HepG2 (cell line): ENCODE measurements at regions not wholly inside any gene's neighbourhood (a gene's known extent, or its start where the extent isn't known, plus 50 kb on each side); places are given as distances from the start of the nearest gene placed in this dataset.

Experiments
- ATAC-seq: fragments of 200-7000 bp; cut with Tn5 transposase; 3 replicates; pipeline ENCODE4 v1.9.1; 2020; ENCODE audit warnings: mild to moderate bottlenecking, moderate library complexity
- BruUV-seq: library from RNA; stranded (reverse); fragments of 400-500 nt; replicated peaks from 2 replicates; lab custom pipeline; 2021; lab: Mats Ljungman, UMichigan
- CTCF ChIA-PET: fragments of 300-600 bp; formaldehyde crosslinking; extraction: SDS; loops from one replicate; lab custom pipeline; 2021; ENCODE audit warnings: low total read pairs, inconsistent platforms, low intra/inter-chr PET ratio; lab: Yijun Ruan, JAX
- POLR2A ChIA-PET: fragments of 350-600 bp; sonication (Branson Sonifier 250); formaldehyde crosslinking; loops from one replicate; lab custom pipeline; 2020; ENCODE audit warnings: antibody characterized with exemption, inconsistent platforms; lab: Yijun Ruan, JAX
- DNase-seq: peaks from one replicate; pipeline ENCODE4 v3.0.0-alpha.2; 2015; ENCODE audit warnings: low spot score
- FAIRE-seq: peaks from 3 replicates; lab custom pipeline; 2011; peaks lifted over from hg19 to GRCh38; lab: Jason Lieb, UNC
- H2AFZ ChIP-seq: one replicate; pipeline ENCODE4 v1.6.1; 2011; ENCODE audit warnings: low read length, inconsistent platforms
- H3K27ac ChIP-seq: fragments of 300-600 bp; 3 replicates; pipeline ENCODE4 v1.8.0; 2011; ENCODE audit warnings: mixed run types, mild to moderate bottlenecking, mixed read lengths, low read length, inconsistent platforms; ENCODE audit not compliant: insufficient read depth; ENCODE audit errors: extremely low read length
- H3K27me3 ChIP-seq, 2 experiments: fragments of 200-600 bp in 1 of 2; 2 replicates in 1 of 2; 3 replicates in 1 of 2; pipeline versions ENCODE4 v1.6.0 to v1.8.0; 2011; ENCODE audit warnings: low read length in 2 of 2, mild to moderate bottlenecking in 2 of 2, moderate library complexity in 2 of 2, inconsistent platforms in 1 of 2; ENCODE audit not compliant: insufficient read depth in 2 of 2, control insufficient read depth in 1 of 2
- H3K36me3 ChIP-seq, 2 experiments: fragments of 200-600 bp in 1 of 2; replicated peaks in 1 of 2; 2 replicates in 1 of 2; 3 replicates in 1 of 2; pipeline versions ENCODE4 v1.5.1 to v1.8.0; 2011; ENCODE audit warnings: low read length in 2 of 2, inconsistent platforms in 1 of 2; ENCODE audit not compliant: insufficient read depth in 2 of 2, control insufficient read depth in 1 of 2
- H3K4me1 ChIP-seq: 2 replicates; pipeline ENCODE4 v1.5.1; 2012; ENCODE audit warnings: low read length, inconsistent platforms; ENCODE audit not compliant: insufficient read depth
- H3K4me2 ChIP-seq: 2 replicates; pipeline ENCODE4 v1.6.0; 2011; ENCODE audit warnings: low read depth, low read length, inconsistent platforms
- H3K4me3 ChIP-seq, 3 experiments: fragments of 200-600 bp in 1 of 3; sonication (generic), shearing (Covaris generic) in 1 of 3; replicated peaks in 1 of 3; 2 replicates each; pipeline ENCODE4 v1.5.1; 2011 to 2016; ENCODE audit warnings: low read length in 3 of 3, inconsistent platforms in 2 of 3, low read depth in 2 of 3, mild to moderate bottlenecking in 2 of 3, control low read depth in 1 of 3, mixed read lengths in 1 of 3; ENCODE audit not compliant: insufficient read depth in 1 of 3
- H3K79me2 ChIP-seq: one replicate; pipeline ENCODE4 v1.6.1; 2011; ENCODE audit warnings: low read length, inconsistent platforms; ENCODE audit not compliant: insufficient read depth
- H3K9ac ChIP-seq: 2 replicates; pipeline ENCODE4 v1.6.0; 2011; ENCODE audit warnings: mild to moderate bottlenecking, low read depth, low read length, inconsistent platforms; ENCODE audit not compliant: insufficient read depth
- H3K9me3 ChIP-seq: 2 replicates; pipeline ENCODE4 v1.5.1; 2012; ENCODE audit warnings: mild to moderate bottlenecking, low read length
- H4K20me1 ChIP-seq: 2 replicates; pipeline ENCODE4 v1.6.0; 2011; ENCODE audit warnings: inconsistent platforms, mild to moderate bottlenecking, low read length, moderate library complexity; ENCODE audit not compliant: insufficient read depth
- ATF3 ChIP-seq: sonication (generic); formaldehyde crosslinking; IDR thresholded peaks from 2 replicates; pipeline ENCODE4 v1.4.0; 2020; ENCODE audit warnings: missing genetic modification reagents
- ATF7 ChIP-seq, 2 experiments: fragments of 450-650 bp in 1 of 2; sonication (generic) in 1 of 2; formaldehyde crosslinking in 1 of 2; IDR thresholded peaks; 2 replicates each; pipeline versions ENCODE4 v1.4.0 to v1.6.1; 2016 to 2020; ENCODE audit warnings: antibody characterized with exemption in 1 of 2, mild to moderate bottlenecking in 1 of 2, missing genetic modification reagents in 1 of 2
- CREB1 ChIP-seq, 2 experiments: fragments of 450-650 bp in 1 of 2; IDR thresholded peaks; 2 replicates each; pipeline ENCODE4 v1.6.1; 2016 to 2017; ENCODE audit warnings: control low read depth in 1 of 2, mild to moderate bottlenecking in 1 of 2, missing compliant biosample characterization in 1 of 2, missing genetic modification characterization in 1 of 2
- CREB3 ChIP-seq: sonication (generic); formaldehyde crosslinking; IDR thresholded peaks from 2 replicates; pipeline ENCODE4 v1.5.0; 2020; ENCODE audit warnings: missing genetic modification reagents
- CSRNP2 ChIP-seq: sonication (generic); formaldehyde crosslinking; conservative IDR thresholded peaks from 2 replicates; pipeline ENCODE4 v1.8.0; 2022; ENCODE audit warnings: low read depth, missing genetic modification reagents
- FOSL2 ChIP-seq: sonication (generic); formaldehyde crosslinking; IDR thresholded peaks from 2 replicates; pipeline ENCODE4 v1.4.0; 2020; ENCODE audit warnings: missing genetic modification reagents
- HOXA5 ChIP-seq: sonication (generic); formaldehyde crosslinking; IDR thresholded peaks from 2 replicates; pipeline ENCODE4 v1.4.0; 2020; ENCODE audit warnings: missing genetic modification reagents
- KLF9 ChIP-seq: IDR thresholded peaks from 2 replicates; pipeline ENCODE4 v1.6.1; 2016; ENCODE audit warnings: low read depth
- MEIS2 ChIP-seq: sonication (generic); formaldehyde crosslinking; IDR thresholded peaks from 2 replicates; pipeline ENCODE4 v1.9.0; 2021; ENCODE audit warnings: mild to moderate bottlenecking, missing genetic modification reagents
- MNT ChIP-seq: fragments of 450-650 bp; IDR thresholded peaks from 2 replicates; pipeline ENCODE4 v1.6.1; 2016
- NBN ChIP-seq: fragments of 450-650 bp; conservative IDR thresholded peaks from 2 replicates; pipeline ENCODE4 v1.6.1; 2017
- SMARCC2 ChIP-seq: fragments of 450-650 bp; IDR thresholded peaks from 2 replicates; pipeline ENCODE4 v1.6.1; 2017; ENCODE audit warnings: antibody characterized with exemption, mild to moderate bottlenecking
- SP1 ChIP-seq, 2 experiments: fragments of 450-650 bp in 1 of 2; sonication (generic) in 1 of 2; formaldehyde crosslinking in 1 of 2; IDR thresholded peaks; 2 replicates each; pipeline versions ENCODE4 v1.4.0 to v1.6.1; 2016 to 2020; ENCODE audit warnings: missing genetic modification reagents in 1 of 2
- SRSF4 ChIP-seq: fragments of 200-400 bp; formaldehyde crosslinking; IDR thresholded peaks from one replicate; pipeline ENCODE4 v1.6.1; 2018; ENCODE audit warnings: mild to moderate bottlenecking, low read depth, low read length, moderate library complexity; ENCODE audit not compliant: poor library complexity, severe bottlenecking
- TCF7L2 ChIP-seq: IDR thresholded peaks from 2 replicates; pipeline ENCODE4 v1.6.1; 2011; ENCODE audit warnings: mild to moderate bottlenecking, low read depth, low read length, moderate library complexity
- TGIF2 ChIP-seq: IDR thresholded peaks from 2 replicates; pipeline ENCODE4 v1.6.1; 2016; ENCODE audit warnings: control low read depth, missing compliant biosample characterization
- ZBTB14 ChIP-seq: sonication (generic); formaldehyde crosslinking; IDR thresholded peaks from 2 replicates; pipeline ENCODE4 v1.4.0; 2020; ENCODE audit warnings: missing genetic modification reagents
- ZNF138 ChIP-seq: sonication (generic); formaldehyde crosslinking; IDR thresholded peaks from 2 replicates; pipeline ENCODE4 v1.5.0; 2020; ENCODE audit warnings: mild to moderate bottlenecking, low read depth, missing genetic modification reagents
- ZNF501 ChIP-seq: sonication (generic); formaldehyde crosslinking; IDR thresholded peaks from 2 replicates; pipeline ENCODE4 v1.5.1; 2020; ENCODE audit warnings: mild to moderate bottlenecking, moderate library complexity, missing genetic modification reagents
- WGBS: methylation state at CpG from one replicate; pipeline ENCODE4 v1.1.6; 2017; ENCODE audit warnings: low lambda C conversion rate; 5-methylcytosine and 5-hydroxymethylcytosine counted together
- in situ Hi-C: cut with HindIII; loops from 2 replicates; pipeline ENCODE4 v1.10.0; 2017; ENCODE audit warnings: low pct_unique_long_range_greater_than_20kb; ENCODE audit not compliant: extremely low pct_ligation_motif_present
- intact Hi-C: fragments of 100-400 bp; cut with micrococcal nuclease; formaldehyde crosslinking; loops from one replicate; pipeline ENCODE4 v1.10.0; 2022; ENCODE audit not compliant: unreplicated experiment

- TF ChIP-seq MNT, result no peak
- TF ChIP-seq FOSL2 (CRISPR knock-in tag), result no peak
- TF ChIP-seq SMARCC2, result no peak
- TF ChIP-seq ATF7 (IDR thresholded peaks at IDR 0.05), result no peak
- TF ChIP-seq ATF7 (CRISPR knock-in tag; IDR thresholded peaks at IDR 0.05), result no peak
- TF ChIP-seq NBN, result no peak
- no peak for TF ChIP-seq KLF9 (CRISPR knock-in tag)
- no peak for TF ChIP-seq HOXA5 (CRISPR knock-in tag)
- TF ChIP-seq ATF3, result no peak
- no peak for TF ChIP-seq ZNF501 (CRISPR knock-in tag)
- TF ChIP-seq SP1 (IDR thresholded peaks at IDR 0.05), result no peak
- TF ChIP-seq SP1 (CRISPR knock-in tag; IDR thresholded peaks at IDR 0.05), result no peak
- TF ChIP-seq TCF7L2, result no peak
- no peak for TF ChIP-seq CSRNP2 (CRISPR knock-in tag)
- no peak for TF ChIP-seq CREB1 (IDR thresholded peaks at IDR 0.05)
- TF ChIP-seq CREB1 (CRISPR knock-in tag; IDR thresholded peaks at IDR 0.05), result no peak
- TF ChIP-seq ZNF138, result no peak
- TF ChIP-seq TGIF2 (CRISPR knock-in tag), result no peak
- no peak for TF ChIP-seq MEIS2 (CRISPR knock-in tag)
- TF ChIP-seq CREB3 (CRISPR knock-in tag), result no peak
- TF ChIP-seq ZBTB14 (CRISPR knock-in tag), result no peak
- TF ChIP-seq SRSF4, result no peak
- CTCF ChIA-PET, result no interaction called here
- Histone ChIP-seq H3K9me3 (no peaks in the 10 kb centered on the region), H4K20me1 (no peaks in the 10 kb centered on the region), H3K9ac (no peak overlapping the region), H3K4me1 (peaks cover 34% of the 10 kb centered on the region), H3K36me3 (no peaks in the 10 kb centered on the region), H3K27me3 (no peaks in the 10 kb centered on the region), H2AFZ (no peak overlapping the region), H3K4me2 (no peak overlapping the region), H3K4me3 (no peak overlapping the region), H3K27ac (no peak overlapping the region), H3K79me2 (no peaks in the 10 kb centered on the region)
- no peak for FAIRE-seq
- no peak for ATAC-seq
- in situ Hi-C loops (no loop called here), intact Hi-C loops (no loop called here)
- WGBS, result 70% methylated on average over 12 of the region's 12 CpGs
- no TSS peak for BruUV-seq
- DNase-seq, result no peak
- POLR2A ChIA-PET, result no interaction called here
These were observed 55.0 kb upstream of the UBE2L5 start for GRCh38 chr13:30367296-30367695.
